GM04503 (cell line): ENCODE measurements at regions not wholly inside any gene's neighbourhood (a gene's known extent, or its start where the extent isn't known, plus 50 kb on each side); places are given as distances from the start of the nearest gene placed in this dataset.
"Not testable (repeated sequence)": the region's sequence is repeated elsewhere in the genome, so short reads cannot be mapped to it uniquely, and the experiment has no call there.

Experiments used
- DNase-seq: peaks from one replicate; pipeline ENCODE4 v3.0.0-alpha.2; 2012; ENCODE audit warnings: low read depth

DNA sequence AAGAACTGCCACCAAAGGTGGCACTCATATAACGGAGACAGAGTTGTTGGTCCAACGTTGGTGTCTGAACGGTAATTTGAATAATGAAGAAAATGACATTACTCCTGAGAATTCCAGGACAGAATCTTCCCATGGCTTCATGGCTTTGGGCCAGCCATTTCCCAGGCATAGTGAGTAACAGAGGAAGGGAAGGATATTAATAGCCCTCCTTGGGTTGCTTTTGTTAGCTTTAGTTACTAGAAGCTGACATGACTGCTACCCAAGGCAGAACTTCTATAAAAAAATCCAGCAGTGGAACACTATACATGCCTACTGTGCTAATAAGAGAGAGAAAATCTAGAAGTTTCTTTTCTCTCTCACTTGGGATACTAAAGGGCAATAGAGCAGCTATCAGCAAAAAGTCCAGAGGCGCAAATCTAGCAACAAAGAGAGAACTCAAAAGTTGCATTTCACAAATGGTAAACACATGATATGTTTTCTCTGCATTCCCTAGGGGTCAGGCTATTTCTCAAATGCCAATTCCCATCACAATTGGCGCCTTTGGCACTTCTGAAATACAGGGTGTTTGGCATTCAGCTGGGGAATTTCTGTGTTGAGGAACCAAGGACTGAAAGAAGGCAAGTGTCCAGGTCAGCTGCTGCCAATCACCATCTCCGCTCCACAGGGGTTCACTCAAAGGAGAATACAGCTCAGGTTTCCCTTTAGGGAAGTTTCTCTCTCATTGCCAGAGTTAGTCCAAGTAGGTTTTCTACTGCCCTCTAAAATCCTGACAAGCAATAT lies 160.8 kb upstream of the KYNU start:
- no peak for DNase-seq

DNA sequence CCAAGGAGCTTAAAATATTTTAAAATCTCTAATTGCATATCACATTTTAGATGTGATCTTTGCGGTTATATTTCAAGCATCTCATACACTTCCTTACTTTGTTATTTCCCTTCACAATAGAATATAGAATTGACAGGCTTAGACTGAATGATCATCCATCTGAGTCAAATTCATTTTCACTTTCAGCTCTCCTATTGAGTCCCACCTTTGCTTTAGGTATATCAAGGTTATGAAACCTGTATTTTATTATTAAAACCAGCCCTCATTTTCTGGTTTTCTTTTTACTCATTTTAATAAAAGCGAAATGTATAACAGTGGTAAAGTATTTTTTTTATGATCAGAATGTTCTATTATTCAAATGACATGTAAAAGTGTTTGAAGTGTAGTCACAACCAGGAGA lies 162.9 kb upstream of the KYNU start:
- no peak for DNase-seq

DNA sequence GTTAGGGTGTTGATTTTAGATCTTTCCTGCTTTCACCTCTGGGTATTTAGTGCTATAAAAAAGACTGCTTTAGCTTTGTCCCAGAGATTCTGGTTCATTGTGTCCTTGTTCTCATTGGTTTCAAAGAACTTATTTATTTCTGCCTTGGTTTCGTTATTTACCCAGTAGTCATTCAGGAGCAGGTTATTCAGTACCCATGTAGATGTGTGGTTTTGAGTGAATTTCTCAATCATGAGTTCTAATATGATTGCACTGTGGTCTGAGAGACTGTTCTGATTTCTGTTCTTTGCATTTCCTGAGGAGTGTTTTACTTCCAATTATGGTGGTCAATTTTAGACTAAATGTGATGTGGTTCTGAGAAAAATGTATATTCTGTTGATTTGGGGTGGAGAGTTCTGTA lies 167.1 kb upstream of the KYNU start:
- no peak for DNase-seq

DNA sequence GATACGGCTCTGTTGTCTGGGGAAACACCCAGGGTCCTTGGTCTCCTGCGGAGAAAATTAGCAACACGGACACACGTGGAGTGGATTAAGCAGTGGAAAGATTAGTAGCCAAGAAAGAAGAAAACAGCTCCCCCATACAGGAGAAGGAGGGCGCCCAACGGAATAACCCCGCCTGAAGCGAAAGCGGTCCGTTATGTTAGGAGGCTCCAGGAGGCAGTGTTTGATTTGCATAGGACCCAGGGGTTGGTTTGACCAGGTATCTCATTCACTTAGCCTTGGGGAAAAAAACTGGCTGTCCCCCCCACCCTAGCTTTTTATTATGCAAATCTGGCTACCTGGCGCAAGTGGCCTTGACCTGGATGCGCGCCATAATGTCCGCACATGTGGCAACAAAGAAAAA lies 170.1 kb upstream of the KYNU start:
- DNase-seq, result no peak

DNA sequence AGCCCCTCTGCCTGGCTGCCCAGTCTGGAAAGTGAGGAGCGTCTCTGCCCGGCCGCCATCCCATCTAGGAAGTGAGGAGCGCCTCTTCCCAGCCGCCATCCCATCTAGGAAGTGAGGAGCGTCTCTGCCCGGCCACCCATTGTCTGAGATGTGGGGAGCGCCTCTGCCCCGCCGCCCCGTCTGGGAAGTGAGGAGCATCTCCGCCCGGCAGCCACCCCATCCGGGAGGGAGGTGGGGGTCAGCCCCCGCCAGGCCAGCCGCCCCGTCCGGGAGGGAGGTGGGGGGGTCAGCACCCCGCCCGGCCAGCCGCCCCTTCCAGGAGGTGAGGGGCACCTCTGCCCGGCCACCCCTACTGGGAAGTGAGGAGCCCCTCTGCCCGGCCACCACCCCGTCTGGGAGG lies 175.1 kb upstream of the KYNU start:
- not testable (repeated sequence) for DNase-seq

DNA sequence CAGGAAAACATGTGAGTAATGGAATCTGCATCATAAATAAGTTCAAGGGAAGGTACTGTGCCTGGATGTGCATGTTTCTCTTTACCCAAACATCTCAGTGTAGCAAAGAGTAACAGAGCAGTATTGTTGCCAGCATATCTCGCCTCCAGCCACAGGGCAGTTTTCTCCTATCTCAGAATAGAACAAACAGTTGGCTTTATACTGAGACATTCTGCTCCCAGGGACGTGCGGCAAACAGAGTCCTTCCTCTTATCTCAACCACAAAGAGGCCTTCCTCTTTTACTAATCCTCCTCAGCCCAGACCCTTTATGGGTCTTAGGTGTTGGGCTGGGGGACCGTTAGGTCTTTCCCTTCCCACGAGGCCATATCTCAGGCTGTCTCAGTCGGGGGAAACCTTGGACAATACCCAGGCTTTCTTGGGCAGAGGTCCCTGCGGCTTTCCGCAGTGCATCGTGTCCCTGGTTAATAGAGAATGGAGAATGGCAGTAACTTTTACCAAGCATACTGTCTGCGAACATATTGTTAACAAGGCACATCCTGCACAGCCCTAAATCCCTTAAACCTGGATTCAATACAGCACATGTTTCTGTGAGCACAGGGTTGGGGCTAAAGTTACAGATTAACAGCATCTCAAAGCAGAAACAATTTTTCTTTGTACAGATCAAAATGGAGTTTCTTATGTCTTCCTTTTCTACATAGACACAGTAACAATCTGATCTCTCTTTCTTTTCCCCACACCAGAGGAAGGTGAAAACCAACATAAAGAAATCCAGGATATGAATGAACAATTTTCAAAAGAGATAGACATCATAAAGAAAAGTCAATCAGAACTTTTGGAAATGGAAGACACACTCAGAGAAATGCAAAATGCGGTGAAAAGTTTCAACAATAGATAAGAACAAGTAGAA lies 181.9 kb upstream of the KYNU start:
- DNase-seq, result not testable (repeated sequence)

DNA sequence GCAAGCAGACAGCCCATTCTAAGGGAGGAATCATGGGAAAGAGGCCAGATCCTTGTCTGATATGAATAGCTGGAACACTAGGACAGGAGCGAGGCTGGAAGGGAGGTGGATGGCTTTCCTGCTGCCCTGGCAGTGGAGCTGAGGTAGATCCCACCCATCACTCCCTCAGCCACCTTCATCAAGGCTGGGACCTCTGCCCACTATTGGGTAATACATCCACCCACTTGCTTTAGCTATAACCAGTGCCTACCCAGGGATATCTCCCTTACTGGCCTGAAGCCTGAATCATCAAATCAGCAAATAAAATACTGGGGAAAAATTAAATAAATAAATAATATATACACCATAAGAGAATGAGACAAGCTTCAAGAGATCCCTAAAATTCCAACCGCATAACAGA lies 183.2 kb upstream of the KYNU start:
- DNase-seq, result no peak

DNA sequence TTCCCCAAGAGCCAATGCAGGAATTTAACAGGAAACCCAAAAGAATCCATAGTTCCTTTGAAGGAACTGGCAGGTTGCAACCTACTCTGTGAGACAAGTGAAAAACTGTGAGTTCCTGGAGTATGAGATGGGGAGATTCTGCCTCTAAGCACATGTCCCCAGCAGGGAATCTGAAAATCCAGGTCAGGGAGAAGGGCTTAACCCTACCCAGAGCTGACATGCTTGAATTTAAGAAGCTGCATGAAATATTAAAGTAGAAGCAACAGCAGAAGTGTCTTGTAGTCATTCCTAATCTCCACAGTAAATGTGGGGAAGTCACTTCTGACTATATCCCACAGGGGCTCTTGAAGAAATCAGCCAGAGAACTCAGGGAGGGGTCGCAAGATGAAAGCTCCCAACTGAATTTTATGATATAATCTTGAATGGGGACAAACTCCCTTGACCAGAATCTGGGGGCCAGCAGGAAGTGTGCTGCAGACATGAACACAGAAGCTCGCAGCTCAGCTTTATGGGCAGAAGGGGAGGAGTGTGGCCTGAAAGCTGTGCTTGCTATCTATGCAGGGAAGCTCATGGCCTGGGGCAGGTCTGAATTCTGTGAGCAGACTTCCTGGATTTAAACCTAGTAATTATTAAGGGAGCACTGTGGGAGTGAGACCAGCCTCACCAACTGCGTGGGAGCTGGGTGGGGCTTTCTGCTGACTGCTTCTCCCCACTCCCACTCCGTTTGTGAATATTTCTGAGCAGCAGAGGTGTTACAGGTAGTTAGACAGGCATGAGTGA lies 184.1 kb upstream of the KYNU start:
- DNase-seq, result no peak

DNA sequence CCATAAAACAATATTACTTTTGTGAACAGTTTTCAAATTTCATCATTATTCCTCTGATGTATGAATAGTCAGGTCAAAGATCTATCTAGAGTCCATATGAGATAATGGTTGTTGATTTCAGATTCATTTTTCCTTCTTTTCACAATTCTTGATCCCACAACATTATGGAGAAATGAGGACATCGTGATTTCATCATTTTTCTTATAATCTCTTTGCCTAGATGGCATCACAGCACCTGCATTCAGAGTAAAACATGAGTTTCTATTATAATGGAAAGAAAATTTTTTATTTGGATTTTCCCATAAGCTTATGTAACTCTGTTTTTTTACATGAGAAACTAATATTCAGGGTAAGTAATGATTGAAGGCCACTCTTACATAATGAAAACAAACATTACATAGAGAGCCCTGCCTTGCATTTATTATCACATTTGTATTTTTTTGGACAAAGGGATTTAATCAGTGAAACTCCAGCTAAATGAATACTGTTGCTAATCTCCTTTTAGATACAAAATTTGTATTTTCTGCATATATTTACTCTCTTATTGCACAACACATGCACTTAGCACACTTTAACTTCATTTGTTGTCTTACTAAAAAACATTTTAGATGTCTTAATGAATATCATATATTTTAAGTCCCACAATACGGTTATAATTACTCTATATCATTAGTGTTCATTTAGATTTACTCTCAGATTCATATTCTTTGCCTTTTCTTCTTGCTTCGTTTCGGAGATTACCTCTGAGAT lies 188.4 kb upstream of the KYNU start:
- no peak for DNase-seq

DNA sequence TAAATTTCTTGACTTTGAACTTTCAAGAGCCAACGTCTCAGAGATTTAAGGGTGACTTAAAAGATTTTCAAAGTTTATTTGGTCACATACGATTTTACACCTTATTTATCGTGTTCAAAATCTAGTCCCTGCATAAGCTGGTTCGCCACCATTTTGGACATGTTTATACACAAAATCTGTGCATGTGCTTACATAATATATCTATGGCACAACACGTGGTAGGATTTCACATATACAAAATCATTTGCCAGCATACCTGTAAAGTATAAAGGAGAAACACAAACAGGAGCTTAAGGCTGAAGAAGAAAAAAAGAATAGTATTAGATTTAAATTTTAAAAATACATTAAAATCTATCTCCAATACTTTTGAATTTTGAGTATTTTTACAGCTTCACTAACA lies 190.0 kb upstream of the KYNU start:
- DNase-seq, result no peak

DNA sequence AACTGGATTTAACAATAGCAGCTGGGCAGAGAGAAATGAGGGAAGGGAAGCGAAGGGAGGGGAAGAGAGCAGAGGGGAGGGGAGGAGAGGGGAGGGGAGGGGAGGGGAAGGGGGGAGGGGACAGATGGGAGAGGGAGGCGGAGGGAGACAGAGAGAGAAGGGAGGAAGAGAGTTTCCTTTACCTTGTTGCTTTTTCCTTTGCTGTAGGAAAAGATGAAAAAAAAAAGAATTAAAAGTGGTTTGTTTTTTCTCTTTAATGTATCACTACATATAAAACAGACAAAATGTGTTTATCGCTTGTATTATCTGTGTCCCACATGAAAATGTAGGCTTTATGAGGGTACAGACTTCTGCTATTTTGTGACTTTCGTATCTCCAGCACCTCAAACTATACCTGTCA lies 190.4 kb upstream of the KYNU start:
- no peak for DNase-seq

DNA sequence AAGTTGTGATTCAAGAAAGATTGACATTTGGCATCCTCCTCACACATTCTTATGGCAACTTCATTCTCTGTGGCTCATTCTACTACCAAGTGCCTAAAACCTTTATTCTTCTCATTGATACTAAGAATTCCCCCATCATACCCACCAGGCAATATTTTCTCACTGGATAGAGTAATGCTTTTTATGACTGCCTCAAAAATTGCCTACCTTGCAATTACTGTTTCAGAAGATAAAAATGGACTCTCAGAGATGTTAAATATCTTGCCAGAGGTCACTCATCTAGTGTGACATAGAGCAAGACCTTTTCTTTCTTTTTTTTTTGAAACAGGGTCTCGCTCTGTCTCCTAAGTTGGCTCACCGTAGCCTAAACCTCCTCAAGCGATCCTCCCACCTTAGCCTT lies 192.8 kb upstream of the KYNU start:
- no peak for DNase-seq

DNA sequence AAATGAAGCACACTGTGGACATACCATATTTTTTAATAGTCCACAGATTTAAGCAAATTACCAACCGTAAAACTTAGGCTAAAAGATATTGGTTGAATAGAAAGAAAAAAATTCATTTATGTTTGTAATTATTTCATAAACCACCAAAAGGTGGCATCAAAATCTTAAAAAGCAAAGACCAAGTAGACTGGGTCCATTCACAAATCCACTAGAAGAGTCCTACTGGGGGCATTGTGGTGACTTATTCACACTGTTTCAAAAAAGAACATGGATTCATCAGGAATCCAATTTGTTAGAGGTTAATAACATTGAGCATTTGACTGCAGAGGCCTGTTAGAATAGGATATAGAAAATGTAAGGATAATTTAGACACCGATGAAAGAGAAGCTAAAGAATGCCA lies 194.9 kb upstream of the KYNU start:
- DNase-seq, result no peak

DNA sequence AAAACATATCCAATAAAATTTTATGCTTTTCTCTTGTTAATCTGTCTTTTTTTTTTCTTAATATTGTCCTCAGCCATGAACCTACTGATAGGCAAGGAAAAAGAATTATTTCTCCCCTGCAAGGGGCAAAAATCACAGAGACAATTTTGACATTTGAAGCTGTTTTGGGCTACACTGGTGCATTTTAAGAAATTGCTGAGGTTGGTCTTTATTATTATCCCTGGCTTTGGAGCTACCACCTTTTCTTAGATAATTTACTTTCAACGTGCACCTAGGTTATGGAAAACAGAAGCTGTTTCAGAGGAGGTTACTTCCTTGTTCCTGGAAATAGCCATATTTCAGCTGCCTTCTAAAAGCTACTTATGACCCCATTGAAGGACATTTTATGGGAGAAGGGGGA lies 195.5 kb upstream of the KYNU start:
- no peak for DNase-seq

DNA sequence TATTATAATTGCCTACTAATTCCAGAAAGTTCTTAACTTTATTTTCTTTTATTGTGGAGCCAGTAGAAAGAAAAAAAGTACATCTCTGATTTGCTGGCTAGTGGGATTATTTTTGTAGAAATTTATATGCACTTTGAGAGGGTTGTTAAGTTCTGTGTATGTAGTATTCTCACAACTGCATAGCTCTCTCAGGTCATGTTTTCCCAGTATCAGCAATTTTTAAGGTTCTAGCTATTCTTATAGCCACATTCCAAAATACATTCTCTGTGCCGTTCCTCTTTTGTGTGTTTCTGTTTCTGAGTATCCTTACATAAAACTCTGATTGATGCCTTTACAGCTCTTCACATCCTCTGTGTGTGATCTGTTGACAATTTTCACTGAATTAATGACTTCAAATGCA lies 199.3 kb upstream of the KYNU start:
- no peak for DNase-seq

DNA sequence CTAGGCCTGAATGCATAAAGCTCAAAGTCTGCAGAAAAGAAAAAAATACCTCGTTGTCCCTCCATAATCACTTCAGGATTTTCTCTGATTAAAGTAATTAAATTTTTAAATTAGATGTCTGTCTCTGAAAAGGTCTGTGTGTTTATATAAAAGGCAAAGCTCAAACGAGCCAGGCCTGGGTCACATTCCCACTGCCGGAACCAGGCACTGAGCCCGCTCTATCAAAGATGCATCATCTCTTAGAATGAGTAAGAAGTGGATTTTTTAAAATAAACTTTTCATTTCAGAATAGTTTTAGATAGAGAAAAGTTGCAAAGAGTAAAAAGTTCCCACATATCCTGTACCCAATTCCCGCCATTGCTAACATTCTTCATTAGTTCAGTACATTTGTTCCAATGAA lies 202.1 kb upstream of the KYNU start:
- no peak for DNase-seq

DNA sequence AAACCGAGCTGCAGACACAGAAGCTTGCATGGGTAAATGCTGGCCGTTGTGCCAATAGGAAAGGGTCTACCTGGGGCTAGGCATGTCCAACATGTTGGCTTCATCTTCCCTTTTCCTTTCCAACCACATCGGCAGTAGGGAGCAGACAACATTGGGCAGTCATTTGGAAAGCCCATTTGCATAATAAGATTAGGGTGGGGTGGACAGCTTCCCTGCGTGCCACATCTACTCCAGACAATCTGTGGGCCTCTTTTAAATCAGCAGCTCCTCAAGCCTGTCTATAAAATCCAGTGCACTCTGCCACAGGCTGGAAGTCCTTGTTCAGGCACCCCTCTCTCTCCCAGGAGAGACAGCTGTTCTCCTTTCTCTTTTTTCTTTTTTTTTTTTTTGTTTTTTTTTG lies 203.6 kb upstream of the KYNU start:
- no peak for DNase-seq

DNA sequence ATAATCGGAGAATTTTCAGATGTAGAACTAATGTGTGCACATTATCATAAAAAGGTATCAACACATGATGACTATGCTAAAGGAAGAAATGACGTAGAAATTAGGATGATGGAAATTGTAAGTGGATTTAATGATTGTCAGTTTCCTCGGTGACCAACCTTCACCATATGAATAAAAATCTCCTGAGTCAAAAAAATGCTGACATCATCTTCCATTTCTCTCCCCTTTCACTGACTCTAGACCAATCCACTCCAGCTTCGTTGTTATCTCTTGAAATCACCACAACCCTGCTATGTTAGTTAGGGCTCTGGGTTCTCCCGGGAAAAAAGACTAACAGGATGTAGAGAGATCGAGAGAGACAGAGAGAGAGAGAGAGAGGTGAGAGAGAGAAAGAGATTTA lies 204.8 kb upstream of the KYNU start:
- DNase-seq, result no peak

DNA sequence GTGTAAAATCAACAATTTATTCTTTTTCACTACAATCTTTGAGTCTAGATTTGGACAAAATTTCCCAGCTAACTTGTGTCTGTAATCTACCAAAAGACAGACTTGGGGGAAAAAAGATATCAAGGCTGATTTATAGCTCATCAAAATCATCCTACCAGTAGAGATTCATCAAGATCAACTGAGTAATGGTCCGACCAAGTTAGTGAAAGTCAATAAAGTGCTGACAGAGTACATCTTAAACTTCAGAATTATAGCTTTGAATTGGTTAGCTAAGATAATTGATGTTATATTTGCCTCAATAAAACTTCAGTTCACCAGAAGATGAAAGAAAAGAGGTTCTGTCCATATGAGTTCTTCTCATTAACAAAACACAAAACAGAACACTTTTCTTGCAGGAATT lies 207.1 kb upstream of the KYNU start:
- DNase-seq, result no peak

DNA sequence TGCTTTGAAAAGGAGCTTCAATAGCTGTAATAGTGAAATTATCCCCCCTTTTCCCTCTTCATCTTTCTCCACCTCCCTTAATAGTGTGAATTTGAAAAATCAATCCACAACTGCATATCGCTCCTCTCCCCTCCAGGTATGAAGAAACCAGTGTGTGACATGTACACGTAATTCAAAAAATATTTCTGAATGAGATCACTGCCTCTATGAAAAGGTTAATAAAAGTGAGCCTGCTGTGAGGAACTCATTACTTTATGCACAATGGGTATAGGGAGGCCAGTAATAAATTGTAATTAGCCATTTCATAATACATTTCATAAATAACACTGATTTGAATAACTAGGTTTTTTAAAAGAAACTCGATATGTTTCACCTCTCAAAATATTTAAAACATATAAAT lies 209.0 kb upstream of the KYNU start:
- DNase-seq, result no peak

DNA sequence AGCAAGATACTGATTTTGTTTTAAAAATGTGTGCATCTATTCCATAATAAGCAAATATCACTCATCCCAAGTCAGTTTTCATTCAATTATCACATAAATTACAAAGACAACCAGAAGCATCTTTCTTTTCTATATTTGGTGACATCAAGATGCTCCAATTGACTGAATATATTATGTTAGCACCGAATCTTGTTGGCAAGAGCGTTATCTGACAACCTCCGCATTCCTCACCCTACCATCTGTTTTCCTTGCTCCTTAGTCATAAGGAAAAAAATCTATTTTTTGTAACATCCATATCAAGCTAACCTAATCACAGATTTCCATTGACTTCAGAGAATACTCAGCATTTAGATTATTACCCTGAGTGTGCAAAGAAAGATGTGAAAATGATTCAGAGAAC lies 212.2 kb upstream of the KYNU start:
- no peak for DNase-seq

DNA sequence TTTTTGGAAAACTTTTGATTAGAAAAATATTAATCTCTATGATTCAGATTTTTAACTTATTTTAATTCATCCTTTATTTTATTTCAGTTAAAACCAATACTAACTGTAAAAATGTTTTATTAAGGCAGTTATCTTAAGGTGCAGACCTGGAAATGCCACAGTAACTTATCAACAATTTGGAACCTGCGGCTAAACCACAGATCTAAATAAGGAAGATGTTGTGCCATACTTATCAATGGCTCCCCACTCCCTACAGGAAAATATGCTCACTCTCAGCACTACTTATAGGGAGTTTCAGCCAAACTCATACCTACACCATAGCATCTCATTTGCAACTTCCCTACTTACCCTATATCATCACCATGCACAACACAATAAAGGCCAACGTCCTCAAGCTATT lies 226.9 kb upstream of the KYNU start:
- no peak for DNase-seq
